H1 (cell line): ENCODE measurements at regions not wholly inside any gene's neighbourhood (a gene's known extent, or its start where the extent isn't known, plus 50 kb on each side); places are given as distances from the start of the nearest gene placed in this dataset.

Experiments
- CTCF ChIA-PET: fragments of 300-600 bp; sonication (Branson Sonifier 250); formaldehyde crosslinking; loops from one replicate; lab custom pipeline; 2021; ENCODE audit not compliant: partially characterized antibody; lab: Charles Lee
- POLR2A ChIA-PET: fragments of 300-600 bp; sonication (Branson Sonifier 250); formaldehyde crosslinking; loops from one replicate; lab custom pipeline; 2021; ENCODE audit warnings: inconsistent platforms; ENCODE audit not compliant: partially characterized antibody; lab: Charles Lee
- DNase-seq, 2 experiments: peaks; one replicate each; pipeline versions ENCODE4 v3.0.0 to v3.0.0-alpha.2; 2010 to 2022; ENCODE audit warnings: low spot score in 2 of 2, low read depth in 1 of 2, mixed read lengths in 1 of 2
- FAIRE-seq: peaks from 2 replicates; lab custom pipeline; 2011; peaks lifted over from hg19 to GRCh38; lab: Jason Lieb, UNC
- H2AFZ ChIP-seq: 2 replicates; pipeline ENCODE4 v1.8.1; 2012; ENCODE audit warnings: low read length, inconsistent platforms
- H2AK5ac ChIP-seq: 2 replicates; pipeline ENCODE4 v1.6.1; 2013; ENCODE audit warnings: low read depth, low read length
- H2BK120ac ChIP-seq: replicated peaks from 2 replicates; pipeline ENCODE3; 2013; ENCODE audit warnings: low read depth, low read length, inconsistent platforms
- H2BK12ac ChIP-seq: 2 replicates; pipeline ENCODE4 v1.6.1; 2013; ENCODE audit warnings: low read depth, low read length
- H2BK15ac ChIP-seq: 2 replicates; pipeline ENCODE4 v1.6.1; 2013; ENCODE audit warnings: low read length
- H2BK20ac ChIP-seq: 2 replicates; pipeline ENCODE4 v1.6.1; 2013; ENCODE audit warnings: low read length
- H2BK5ac ChIP-seq: 2 replicates; pipeline ENCODE4 v1.6.1; 2013; ENCODE audit warnings: low read depth, low read length
- H3K14ac ChIP-seq: 2 replicates; pipeline ENCODE4 v1.6.1; 2013; ENCODE audit warnings: inconsistent platforms; ENCODE audit not compliant: insufficient read length
- H3K18ac ChIP-seq: 2 replicates; pipeline ENCODE4 v1.6.1; 2013; ENCODE audit warnings: low read length; ENCODE audit errors: extremely low read depth
- H3K23ac ChIP-seq: 2 replicates; pipeline ENCODE4 v1.6.1; 2013; ENCODE audit warnings: inconsistent platforms; ENCODE audit not compliant: insufficient read length
- H3K23me2 ChIP-seq: 2 replicates; pipeline ENCODE4 v1.6.1; 2013; ENCODE audit warnings: low read depth, low read length
- H3K27ac ChIP-seq: 2 replicates; pipeline ENCODE4 v1.6.1; 2011; ENCODE audit warnings: low read depth, low read length, inconsistent platforms
- H3K27me3 ChIP-seq, 4 experiments: replicated peaks in 1 of 4; 1 replicate in 1 of 4; 2 replicates in 3 of 4; pipeline versions ENCODE4 v1.6.1 to v1.8.1; 2011 to 2013; ENCODE audit warnings: low read length in 3 of 4, mild to moderate bottlenecking in 3 of 4, inconsistent platforms in 2 of 4, mixed read lengths in 2 of 4, moderate library complexity in 1 of 4; ENCODE audit not compliant: control insufficient read depth in 3 of 4, insufficient read depth in 3 of 4; ENCODE audit errors: extremely low read depth in 1 of 4
- H3K36me3 ChIP-seq, 4 experiments: 2 replicates each; pipeline versions ENCODE4 v1.6.1 to v1.8.1; 2011 to 2013; ENCODE audit warnings: mild to moderate bottlenecking in 4 of 4, low read length in 3 of 4, moderate library complexity in 2 of 4, control low read depth in 1 of 4, inconsistent platforms in 1 of 4; ENCODE audit not compliant: insufficient read depth in 4 of 4, control insufficient read depth in 2 of 4
- H3K4ac ChIP-seq: replicated peaks from 2 replicates; pipeline ENCODE3; 2013; ENCODE audit warnings: low read length, low read depth, mixed read lengths, inconsistent platforms; ENCODE audit not compliant: insufficient read length
- H3K4me1 ChIP-seq, 4 experiments: replicated peaks in 1 of 4; 1 replicate in 1 of 4; 2 replicates in 3 of 4; pipeline versions ENCODE4 v1.6.1 to v1.8.1; 2011 to 2013; ENCODE audit warnings: low read length in 3 of 4, inconsistent platforms in 2 of 4, mixed read lengths in 1 of 4; ENCODE audit not compliant: insufficient read depth in 4 of 4, control insufficient read depth in 3 of 4
- H3K4me2 ChIP-seq, 2 experiments: 2 replicates each; pipeline versions ENCODE4 v1.6.1 to v1.8.1; 2011 to 2013; ENCODE audit warnings: low read depth in 2 of 2, low read length in 2 of 2, control low read depth in 1 of 2, inconsistent platforms in 1 of 2, mild to moderate bottlenecking in 1 of 2; ENCODE audit not compliant: insufficient read depth in 1 of 2
- H3K4me3 ChIP-seq, 4 experiments: fragments of 200-600, 300-600 bp in 1 of 4; sonication (generic), shearing (Covaris generic), sonication (Bioruptor Twin) in 1 of 4; 2 replicates each; pipeline versions ENCODE4 v1.5.1 to v1.8.1; 2011 to 2016; ENCODE audit warnings: low read length in 4 of 4, low read depth in 3 of 4, control low read depth in 2 of 4, inconsistent platforms in 2 of 4, mild to moderate bottlenecking in 2 of 4, mixed read lengths in 1 of 4, moderate library complexity in 1 of 4; ENCODE audit not compliant: insufficient read depth in 2 of 4; ENCODE audit errors: extremely low read depth in 1 of 4
- H3K56ac ChIP-seq: replicated peaks from 2 replicates; pipeline ENCODE3; 2013; ENCODE audit warnings: low read depth, mild to moderate bottlenecking, mixed read lengths, low read length, inconsistent platforms; ENCODE audit not compliant: insufficient read length
- H3K79me1 ChIP-seq: 2 replicates; pipeline ENCODE4 v1.6.1; 2013; ENCODE audit warnings: low read depth, low read length, control low read depth
- H3K79me2 ChIP-seq, 2 experiments: 2 replicates each; pipeline versions ENCODE4 v1.6.1 to v1.8.1; 2012 to 2013; ENCODE audit warnings: low read length in 2 of 2, mild to moderate bottlenecking in 2 of 2, inconsistent platforms in 1 of 2; ENCODE audit not compliant: insufficient read depth in 2 of 2, control insufficient read depth in 1 of 2
- H3K9ac ChIP-seq, 4 experiments: replicated peaks in 1 of 4; 1 replicate in 1 of 4; 2 replicates in 3 of 4; pipeline versions ENCODE4 v1.6.1 to v1.8.1; 2011 to 2013; ENCODE audit warnings: low read depth in 3 of 4, low read length in 3 of 4, control low read depth in 2 of 4, mild to moderate bottlenecking in 2 of 4, moderate library complexity in 2 of 4, inconsistent platforms in 1 of 4; ENCODE audit errors: extremely low read depth in 1 of 4
- H3K9me3 ChIP-seq, 2 experiments: 2 replicates each; pipeline versions ENCODE4 v1.6.1 to v1.8.1; 2012 to 2013; ENCODE audit warnings: mild to moderate bottlenecking in 2 of 2, moderate library complexity in 2 of 2, control low read depth in 1 of 2, inconsistent platforms in 1 of 2, low read depth in 1 of 2, low read length in 1 of 2, mixed read lengths in 1 of 2; ENCODE audit not compliant: insufficient read depth in 2 of 2
- H4K20me1 ChIP-seq, 2 experiments: replicated peaks in 1 of 2; 2 replicates each; pipeline versions ENCODE3 to v1.8.1; 2011 to 2013; ENCODE audit warnings: inconsistent platforms in 2 of 2, low read length in 2 of 2, mild to moderate bottlenecking in 1 of 2; ENCODE audit not compliant: insufficient read depth in 2 of 2, control insufficient read depth in 1 of 2
- H4K5ac ChIP-seq: 2 replicates; pipeline ENCODE4 v1.6.1; 2013; ENCODE audit warnings: low read length, low read depth, mixed read lengths, inconsistent platforms; ENCODE audit not compliant: insufficient read length
- H4K8ac ChIP-seq: 2 replicates; pipeline ENCODE4 v1.8.0; 2013; ENCODE audit warnings: mild to moderate bottlenecking, moderate library complexity, low read length, inconsistent platforms; ENCODE audit not compliant: insufficient read depth; ENCODE audit errors: extremely low read depth
- H4K91ac ChIP-seq: replicated peaks from 2 replicates; pipeline ENCODE3; 2013; ENCODE audit warnings: low read length, mixed read lengths, inconsistent platforms; ENCODE audit not compliant: insufficient read length
- MAFK ChIP-seq: IDR thresholded peaks from 2 replicates; pipeline ENCODE4 v1.6.1; 2012; ENCODE audit warnings: low read depth, mild to moderate bottlenecking, improper control_type of control experiment, low read length
- RAD21 ChIP-seq, 2 experiments: IDR thresholded peaks in 1 of 2; conservative IDR thresholded peaks in 1 of 2; 2 replicates each; pipeline ENCODE4 v1.6.1; 2011; ENCODE audit warnings: low read depth in 2 of 2, low read length in 2 of 2, improper control_type of control experiment in 1 of 2, inconsistent platforms in 1 of 2, mild to moderate bottlenecking in 1 of 2, moderate library complexity in 1 of 2
- RFX5 ChIP-seq: IDR thresholded peaks from 2 replicates; pipeline ENCODE4 v1.6.1; 2011; ENCODE audit warnings: low read depth, low read length, improper control_type of control experiment, borderline replicate concordance
- WGBS, 2 experiments: shearing (Covaris generic) in 1 of 2; methylation state at CpG; one replicate each; pipeline versions ENCODE4 v1.1.6 to v1.1.7; 2013 to 2015; ENCODE audit warnings: low lambda C conversion rate in 2 of 2, mixed read lengths in 2 of 2, inconsistent platforms in 1 of 2, low coverage in 1 of 2, missing lambda C conversion rate in 1 of 2; ENCODE audit not compliant: insufficient replicate concordance in 2 of 2, insufficient coverage in 1 of 2, insufficient read length in 1 of 2; ENCODE audit errors: extremely low coverage in 1 of 2, missing lambda C conversion rate in 1 of 2; 5-methylcytosine and 5-hydroxymethylcytosine counted together

GRCh38 chr6:28585335-28585734 is 59.7 kb downstream of the GPX5 start:
- Histone ChIP-seq H2BK5ac (no peak overlapping the region), H3K23me2 (peaks cover 17% of the 10 kb centered on the region), H3K27me3 (no peaks in the 10 kb centered on the region), H2AK5ac (no peak overlapping the region), H3K27ac (no peak overlapping the region), H3K9ac (no peak overlapping the region), H3K14ac (no peak overlapping the region), H2BK20ac (no peak overlapping the region), H2BK120ac (no peak overlapping the region), H3K4me3 (peak overlapping the region in 1 of 4 experiments; percentile 97; a peak in 2 of 8 replicates), H3K4ac (no peak overlapping the region), H3K79me2 (no peaks in the 10 kb centered on the region; a peak in 1 of 4 replicates), H4K8ac (no peak overlapping the region), H2AFZ (no peak overlapping the region), H3K4me2 (no peak overlapping the region; a peak in 1 of 4 replicates), H4K5ac (no peak overlapping the region), H4K91ac (no peak overlapping the region), H3K79me1 (no peaks in the 10 kb centered on the region), H3K18ac (no peak overlapping the region), H3K23ac (no peak overlapping the region), H2BK12ac (no peak overlapping the region), H3K56ac (no peak overlapping the region), H3K4me1 (peaks cover 0 to 3% (median 1%) of the 10 kb centered on the region in 4 experiments; a peak in 4 of 7 replicates), H3K36me3 (no peaks in the 10 kb centered on the region), H3K9me3 (no peaks in the 10 kb centered on the region), H4K20me1 (no peaks in the 10 kb centered on the region), H2BK15ac (no peak overlapping the region)
- 68% methylated on average over 1 of the region's 1 CpG; no CpG with 5 or more reads in 1 of the 2 experiments for WGBS, 2 experiments
- ChIA-PET CTCF (interaction anchor here (0.6 to 1.6 kb wide), 11 partner anchors 13 to 1367 kb away, joined by 3 to 5 read pairs (median 3); no protein-coding TSS in a partner anchor), POLR2A (interaction anchor here (0.7 to 2.7 kb wide), 7 partner anchors 17 to 142 kb away, joined by 3 to 6 read pairs (median 4); partner anchors contain the start of gene ZSCAN23)
- FAIRE-seq (no peak), DNase-seq (no peak)
- TF ChIP-seq RAD21 (IDR thresholded peaks at IDR 0.05 in 1 of 2, conservative IDR thresholded peaks at IDR 0.05 in 1 of 2; ENCODE audit: low read depth in 2 of 2, low read length in 2 of 2): peak in 1 of 2 experiments; percentile 8; a peak in 2 of 4 replicates
- no peak for TF ChIP-seq MAFK
- no peak for TF ChIP-seq RFX5
